Adipose tissue (tissue), 3 donors: ENCODE measurements at regions not wholly inside any gene's neighbourhood (a gene's known extent, or its start where the extent isn't known, plus 50 kb on each side); places are given as distances from the start of the nearest gene placed in this dataset.
"Not testable (repeated sequence)": the region's sequence is repeated elsewhere in the genome, so short reads cannot be mapped to it uniquely, and the experiment has no call there.

ENCODE experiments used
- H3K27ac ChIP-seq: one replicate; pipeline ENCODE4 v1.5.1; 2013; ENCODE audit warnings: low read depth, low read length
- WGBS, 3 donors: extraction: QIAGEN DNeasy Blood & Tissue Kit; methylation state at CpG; one replicate each; pipeline ENCODE4 v1.1.7; 2013; 5-methylcytosine and 5-hydroxymethylcytosine counted together
- donor health status: healthy with polysubstance abuse.
- donor health status: Bipolar disorder and iron deficiency.
- donor health status: healthy.

DNA sequence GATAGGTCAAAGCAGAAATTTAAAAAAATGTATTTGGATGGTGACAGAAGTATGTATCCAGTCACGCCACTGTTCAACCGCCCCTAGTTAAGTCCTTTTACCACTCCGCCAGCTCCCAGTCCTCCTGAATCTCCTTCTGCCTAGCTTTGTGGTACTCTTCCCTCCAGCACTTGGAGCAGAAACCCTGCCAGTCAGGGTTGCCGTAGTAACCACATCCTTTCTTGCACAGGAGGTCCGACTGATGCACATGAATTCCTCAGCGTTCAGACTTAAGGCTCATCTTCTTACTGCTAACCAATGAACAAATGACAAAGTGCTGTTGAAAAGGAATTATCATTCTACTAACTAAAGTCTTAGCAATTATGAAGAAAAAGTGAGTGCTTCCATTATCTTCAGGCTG is 175.3 kb upstream of the KCTD7 start:
- WGBS, 3 donors: 89 to 95% (median 94%) methylated on average over 6 of the region's 6 CpGs
- H3K27ac ChIP-seq: no peak overlapping the region

DNA sequence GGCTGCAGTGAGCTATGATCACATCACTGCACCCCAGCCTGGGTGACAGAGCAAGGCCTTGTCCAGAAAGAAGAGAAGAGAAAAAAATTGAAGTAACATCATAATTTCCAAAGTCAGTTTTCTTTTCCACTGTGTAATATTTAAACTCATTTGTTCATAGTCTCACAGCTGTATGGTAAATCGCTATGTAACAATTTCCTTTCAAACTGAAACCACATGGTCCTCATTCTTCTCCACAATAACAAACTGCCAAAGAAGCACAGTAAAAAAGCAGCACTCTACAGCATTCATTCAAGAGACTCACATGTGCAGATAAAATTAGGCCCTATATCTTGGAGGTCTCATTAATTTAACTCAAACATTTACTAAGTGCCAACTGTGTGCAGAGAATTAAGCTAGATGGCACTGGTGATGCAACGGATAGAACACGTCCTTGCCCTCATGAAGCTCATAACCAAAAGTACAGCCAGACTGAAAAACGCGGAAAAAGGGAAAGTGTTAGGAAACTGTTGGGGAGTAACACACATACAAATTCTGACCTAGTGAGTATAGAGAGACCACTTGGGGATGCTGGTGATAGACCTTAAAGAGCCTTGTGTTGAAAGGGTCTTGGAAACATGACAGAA is 174.0 kb upstream of the KCTD7 start:
- H3K27ac ChIP-seq: no peak overlapping the region
- 63 to 93% (median 69%) methylated on average over 5 of the region's 5 CpGs for WGBS, 3 donors

DNA sequence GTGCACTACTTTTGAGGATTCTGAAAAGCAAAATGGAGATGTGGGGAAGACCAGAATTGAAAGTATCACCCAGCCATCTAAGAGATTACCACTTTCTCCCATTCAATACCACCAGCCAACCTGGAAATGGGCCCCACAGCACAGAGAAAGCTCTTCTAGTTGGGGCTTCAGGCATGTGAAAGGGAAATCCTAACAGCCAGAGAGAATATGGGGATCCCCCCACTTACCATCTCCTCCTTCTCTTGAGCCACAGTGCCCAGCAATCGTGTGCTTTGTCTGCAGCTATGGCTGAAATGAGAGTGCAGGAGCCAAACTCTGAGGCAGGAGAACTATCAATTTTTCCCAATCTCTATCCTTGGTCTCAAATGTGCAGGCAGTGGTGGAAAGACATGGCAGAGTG is 173.2 kb upstream of the KCTD7 start:
- not testable (repeated sequence) for H3K27ac ChIP-seq
- 78% methylated on average over 1 of the region's 1 CpG; no CpG with 5 or more reads in 2 of the 3 donors for WGBS, 3 donors

DNA sequence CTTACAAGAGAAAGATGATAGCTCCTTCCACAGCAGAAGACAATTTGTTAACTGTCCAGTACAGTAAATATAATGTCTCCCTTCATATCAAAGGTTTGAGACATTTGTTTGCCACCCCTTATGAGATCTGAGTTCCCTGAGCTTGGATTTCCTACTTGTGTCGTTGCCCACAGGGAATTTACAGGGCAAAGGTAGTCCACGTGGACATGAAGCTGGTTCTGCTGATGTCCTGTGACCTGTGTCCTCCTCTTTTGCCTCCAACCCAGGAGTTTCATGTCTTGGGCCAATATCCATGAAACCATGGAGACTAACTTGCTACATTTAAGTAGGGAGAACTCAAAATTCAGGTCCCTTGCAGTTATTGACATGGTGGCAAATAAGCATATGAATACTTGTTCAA is 172.2 kb upstream of the KCTD7 start:
- not testable (repeated sequence) for H3K27ac ChIP-seq
- WGBS, 3 donors: 68 to 100% (median 82%) methylated on average over 2 of the region's 2 CpGs

DNA sequence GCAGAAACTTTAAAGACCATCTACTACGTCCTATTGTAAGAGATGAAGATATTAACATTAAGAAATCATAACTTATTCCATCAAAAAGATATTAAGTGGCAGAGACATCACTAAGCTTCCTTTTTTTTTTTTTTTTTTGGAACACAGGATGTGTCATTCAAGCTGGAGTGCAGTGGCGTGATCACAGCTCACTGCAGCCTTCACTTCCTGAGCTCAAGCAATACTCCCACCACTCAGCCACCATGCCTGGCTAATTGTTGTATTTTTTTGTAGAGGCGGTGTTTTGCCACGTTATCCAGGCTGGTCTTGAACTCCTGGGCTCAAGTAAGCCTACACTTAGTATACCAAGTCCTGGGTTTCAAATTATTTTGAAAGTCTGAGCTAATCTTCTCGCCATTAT is 169.7 kb upstream of the KCTD7 start:
- 54 to 97% (median 63%) methylated on average over 4 to 5 of the region's 5 CpGs for WGBS, 3 donors

DNA sequence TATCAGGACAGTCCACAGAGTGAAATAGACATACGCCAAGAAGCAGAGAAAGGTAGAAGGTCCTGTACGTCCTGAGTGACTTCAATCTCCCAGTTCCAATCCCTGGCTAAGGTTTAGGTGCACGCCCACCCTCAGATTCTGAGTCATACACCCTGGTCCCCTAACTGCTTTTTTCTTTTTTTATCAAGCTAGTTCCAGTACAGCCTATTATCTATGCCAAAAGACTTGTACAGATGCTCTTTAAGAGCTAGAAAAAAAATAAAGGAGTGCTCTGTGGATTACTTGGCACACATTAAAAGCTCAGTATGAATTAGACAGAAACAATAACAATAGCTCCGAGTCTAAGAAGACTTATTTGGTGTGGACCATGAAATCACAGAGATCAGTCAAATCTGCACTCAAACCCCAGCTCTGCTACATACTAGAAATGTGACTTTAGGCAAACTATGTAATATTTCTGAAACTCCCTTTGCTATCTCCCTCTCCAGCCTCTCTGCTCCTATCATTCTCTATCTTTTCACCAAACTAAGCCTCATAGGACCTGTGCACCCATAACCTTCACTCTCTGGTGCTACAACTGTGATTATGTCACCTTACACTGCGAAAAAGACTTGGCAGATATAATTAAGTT is 168.8 kb upstream of the KCTD7 start:
- 72 to 83% (median 75%) methylated on average over 5 of the region's 5 CpGs for WGBS, 3 donors
- not testable (repeated sequence) for H3K27ac ChIP-seq

More for the DNA sequence above, 169.7 kb upstream of the KCTD7 start:
- not testable (repeated sequence) for H3K27ac ChIP-seq

DNA sequence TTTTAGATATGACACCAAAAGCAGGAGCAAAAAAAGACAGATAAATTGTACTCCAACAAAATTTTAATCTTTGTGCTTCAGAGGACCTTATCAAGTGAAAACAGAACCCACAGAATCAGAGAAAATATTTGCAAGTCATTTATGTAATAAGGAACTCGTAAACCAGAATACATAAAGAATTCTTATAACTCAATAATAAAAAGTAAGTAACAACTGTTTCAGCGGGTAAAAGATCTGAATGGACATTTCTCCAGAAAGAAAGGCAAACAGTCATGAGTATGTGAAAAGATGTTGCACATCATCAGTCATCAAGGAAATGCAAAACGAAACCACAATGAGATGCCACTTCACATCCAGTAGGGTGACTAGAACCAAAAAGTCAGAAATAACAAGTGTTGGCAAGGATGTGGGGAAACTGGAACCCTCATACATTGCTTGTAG is 167.7 kb upstream of the KCTD7 start:
- WGBS, 3 donors: 67 to 93% (median 83%) methylated on average over 3 of the region's 3 CpGs
- no peak overlapping the region for H3K27ac ChIP-seq

DNA sequence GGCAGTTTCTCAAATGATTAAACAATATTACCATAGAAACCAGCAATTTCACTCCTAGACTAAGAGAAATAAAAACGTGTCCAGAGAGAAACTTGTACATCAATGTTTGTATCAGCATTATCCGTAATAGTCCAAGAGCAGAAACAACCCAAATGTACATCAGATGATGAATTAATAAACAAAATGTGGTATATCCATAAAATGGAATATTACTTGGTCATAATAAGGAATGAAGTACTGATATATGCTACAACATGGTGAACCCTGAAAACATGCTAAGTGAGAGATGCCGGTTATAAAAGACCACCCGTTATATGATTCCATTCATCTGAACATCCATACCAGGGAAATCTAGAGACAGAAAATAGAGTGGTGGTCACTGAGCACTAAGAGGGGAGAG is 167.3 kb upstream of the KCTD7 start:
- WGBS, 3 donors: 92 to 95% (median 93%) methylated on average over 4 of the region's 4 CpGs
- not testable (repeated sequence) for H3K27ac ChIP-seq

DNA sequence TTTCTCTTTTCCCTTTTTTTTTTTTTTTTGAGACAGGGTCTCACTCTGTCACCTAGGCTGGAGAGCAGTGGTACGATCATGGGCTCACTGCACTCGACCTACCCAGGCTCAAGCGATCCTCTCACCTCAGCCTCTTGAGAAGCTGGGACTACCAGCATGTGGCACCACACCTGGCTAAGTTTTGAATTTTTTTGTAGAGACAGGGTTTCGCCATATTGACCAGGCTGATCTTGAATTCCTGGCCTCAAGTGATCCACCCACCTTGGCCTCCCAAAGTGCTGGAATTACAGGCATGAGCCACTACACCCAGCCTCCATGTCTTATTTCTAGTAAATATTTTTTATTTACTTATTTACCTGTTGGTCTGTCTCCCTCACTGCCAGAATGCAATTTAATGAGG is 165.8 kb upstream of the KCTD7 start:
- not testable (repeated sequence) for H3K27ac ChIP-seq
- WGBS, 3 donors: 97 to 98% (median 98%) methylated on average over 4 of the region's 4 CpGs

DNA sequence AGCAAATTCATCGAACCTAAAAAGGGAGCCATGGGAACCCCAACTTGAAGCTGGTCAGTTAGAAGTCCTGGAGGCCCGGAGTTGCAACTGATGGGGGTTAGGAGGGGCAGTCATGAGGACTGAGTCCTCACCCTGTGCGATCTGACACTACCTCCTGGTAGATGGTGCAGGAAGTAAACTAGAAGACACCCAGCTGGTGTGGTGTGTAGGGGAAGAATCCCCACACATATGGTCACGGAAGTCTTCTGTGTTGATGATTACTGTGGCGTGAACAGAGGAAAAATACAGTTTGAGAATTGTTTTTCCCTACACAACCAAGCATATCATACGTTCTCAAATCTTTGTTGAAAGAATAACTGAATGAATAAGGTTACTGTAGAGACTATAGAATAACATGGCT is 164.6 kb upstream of the KCTD7 start:
- 92 to 96% (median 94%) methylated on average over 6 of the region's 6 CpGs for whole genome bisulfite sequencing, 3 donors
- H3K27ac ChIP-seq: no peak overlapping the region

DNA sequence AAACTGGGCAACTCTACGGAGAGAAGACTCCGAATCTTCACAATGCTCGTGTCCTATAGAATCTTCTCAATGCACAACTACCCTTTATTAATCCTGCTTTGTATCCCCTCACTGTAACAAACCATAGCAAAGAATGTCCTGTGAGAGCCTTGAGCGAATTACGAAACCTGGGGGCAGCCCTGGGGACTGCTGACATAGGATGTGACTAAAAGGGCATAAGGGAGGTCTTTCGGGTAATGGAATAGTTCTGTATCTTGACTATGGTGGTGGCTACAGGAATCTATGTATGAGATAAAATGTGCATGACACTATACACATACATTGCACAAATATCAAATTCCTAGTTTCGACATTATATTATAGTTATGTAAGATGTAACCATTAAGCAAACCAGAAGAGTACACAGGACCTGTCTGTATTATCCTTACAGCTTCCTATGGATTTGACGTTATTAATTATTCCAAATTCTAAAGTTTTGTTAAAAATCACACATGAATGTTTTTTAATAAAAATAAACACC is 162.5 kb upstream of the KCTD7 start:
- WGBS, 3 donors: 90 to 97% (median 94%) methylated on average over 8 of the region's 8 CpGs
- no peak overlapping the region for H3K27ac ChIP-seq

DNA sequence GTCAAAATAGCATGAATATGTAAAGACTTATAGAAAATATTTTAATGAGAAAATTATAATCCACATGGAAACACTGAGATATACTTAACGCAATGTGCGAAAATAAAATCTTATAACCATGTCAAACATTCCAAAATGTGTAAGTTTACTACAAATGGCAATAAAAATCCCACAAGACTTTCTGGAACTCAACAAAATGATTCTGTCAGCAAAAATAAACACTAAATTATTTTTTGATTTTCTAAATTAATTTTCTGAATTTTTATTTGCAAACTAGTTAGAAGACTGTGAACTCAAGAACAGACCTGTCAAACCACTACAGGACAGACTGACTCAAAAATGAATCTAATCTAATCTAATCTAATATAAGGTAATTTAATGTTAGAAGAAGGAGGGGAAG is 160.8 kb upstream of the KCTD7 start:
- no peak overlapping the region for H3K27ac ChIP-seq
- 98 to 99% (median 98%) methylated on average over 2 of the region's 2 CpGs for WGBS, 3 donors

DNA sequence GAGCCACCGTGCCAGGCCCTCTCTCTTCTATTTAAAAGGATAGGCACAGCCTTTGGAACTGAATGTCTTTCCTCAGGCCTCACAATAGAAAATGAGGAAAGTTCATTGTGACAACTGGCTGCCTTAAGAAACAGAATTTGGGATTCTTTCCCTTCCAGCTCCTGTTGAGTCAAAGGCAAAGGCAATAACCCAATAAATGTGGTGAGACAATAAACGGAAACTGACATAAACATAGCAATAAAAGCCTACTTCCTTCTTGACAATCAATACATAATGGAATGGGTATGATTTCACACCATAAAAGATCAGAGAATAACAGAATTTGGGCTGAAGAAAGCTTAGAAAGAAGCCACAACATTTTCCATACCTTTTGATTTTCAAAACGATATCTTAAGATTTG is 155.6 kb upstream of the KCTD7 start:
- not testable (repeated sequence) for H3K27ac ChIP-seq
- 81 to 95% (median 91%) methylated on average over 3 of the region's 3 CpGs for WGBS, 3 donors

DNA sequence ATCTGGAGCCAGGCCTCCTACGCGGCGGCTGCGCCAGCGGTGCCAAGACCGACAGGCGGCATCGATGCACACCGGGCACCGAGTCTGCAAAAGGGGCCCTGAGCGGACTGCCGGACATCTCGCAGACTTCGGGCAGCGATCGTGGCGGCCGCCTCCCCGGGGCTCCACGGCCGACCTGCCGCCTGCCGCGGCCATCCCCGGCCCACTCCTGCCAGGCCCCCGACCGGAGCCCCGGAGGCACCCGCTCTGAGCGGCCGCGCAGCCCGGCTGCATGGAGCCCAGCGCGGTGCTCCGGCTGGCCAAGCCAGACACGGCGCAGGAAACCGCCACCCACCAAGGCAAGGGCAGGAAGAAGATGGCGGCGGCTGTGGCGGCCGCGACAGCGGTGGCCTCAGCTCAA is 154.2 kb upstream of the KCTD7 start:
- 94 to 97% (median 96%) methylated on average over 41 to 45 of the region's 45 CpGs for WGBS, 3 donors

DNA sequence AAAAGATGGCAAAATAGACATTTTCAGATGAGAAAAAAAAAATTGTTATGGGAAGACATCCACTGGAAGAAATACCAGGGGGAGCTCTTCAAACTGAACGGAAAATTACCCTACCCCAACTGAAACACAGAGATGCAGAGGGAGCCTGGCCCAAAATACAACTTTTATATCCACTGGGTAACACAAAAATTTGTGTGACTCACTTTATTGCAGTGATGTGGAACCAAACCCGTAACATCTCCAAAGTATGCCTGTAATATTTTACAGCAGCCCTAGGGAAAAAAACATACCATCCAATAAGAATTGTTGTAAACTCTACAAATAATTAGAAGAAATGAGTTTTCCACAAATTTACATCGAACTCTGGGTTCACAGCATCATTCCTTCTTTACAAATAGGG is 152.6 kb upstream of the KCTD7 start:
- not testable (repeated sequence) for H3K27ac ChIP-seq
- WGBS, 3 donors: 89 to 95% (median 94%) methylated on average over 3 of the region's 3 CpGs

More for the DNA sequence above, 154.2 kb upstream of the KCTD7 start:
- H3K27ac ChIP-seq: no peak overlapping the region

DNA sequence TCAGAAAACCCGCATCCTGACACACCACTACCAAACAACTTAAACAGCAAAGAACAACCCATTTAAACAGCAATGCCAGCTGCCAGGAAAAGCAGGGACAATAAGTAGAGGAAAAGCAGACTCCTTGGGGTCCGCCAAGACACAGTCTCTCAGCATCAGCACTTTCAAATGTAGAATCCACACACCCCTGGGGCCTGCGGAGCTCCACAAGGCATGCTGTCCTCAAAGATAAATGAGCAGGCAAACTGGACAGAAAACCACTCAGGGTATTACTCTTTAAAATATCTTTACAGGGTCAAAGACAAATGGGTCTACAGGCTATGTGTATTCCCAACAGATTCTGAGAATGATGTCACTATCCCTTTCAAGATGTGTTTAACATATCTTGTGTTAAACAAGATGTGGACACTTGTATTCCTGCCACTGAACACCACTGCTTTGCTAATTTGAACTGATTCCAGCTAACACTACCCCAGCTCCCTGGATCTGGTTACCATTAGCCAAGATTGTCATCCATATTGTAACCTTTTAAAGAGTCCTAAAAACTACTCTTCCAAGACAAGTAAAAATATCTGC is 150.8 kb upstream of the KCTD7 start:
- not testable (repeated sequence) for H3K27ac ChIP-seq
- 66 to 88% (median 66%) methylated on average over 3 of the region's 3 CpGs for WGBS, 3 donors

DNA sequence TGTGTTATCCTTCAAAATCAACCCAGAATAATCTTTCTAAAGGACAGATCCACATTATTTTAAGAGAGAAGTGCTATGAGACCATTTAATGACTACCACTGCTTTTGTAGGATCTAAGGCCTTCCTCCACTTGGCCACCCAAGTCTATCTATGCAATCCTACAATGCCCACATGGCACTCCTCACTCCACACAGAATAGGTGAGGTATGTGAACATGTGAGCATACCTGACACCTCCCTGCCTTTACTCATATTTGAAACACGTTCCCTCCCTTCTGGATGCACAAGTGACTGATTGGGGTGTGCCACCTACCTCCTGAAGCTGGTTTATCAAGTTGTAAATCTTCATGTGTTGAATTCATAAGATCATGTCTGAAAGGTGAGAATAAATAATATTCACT is 147.5 kb upstream of the KCTD7 start:
- H3K27ac ChIP-seq: not testable (repeated sequence)

DNA sequence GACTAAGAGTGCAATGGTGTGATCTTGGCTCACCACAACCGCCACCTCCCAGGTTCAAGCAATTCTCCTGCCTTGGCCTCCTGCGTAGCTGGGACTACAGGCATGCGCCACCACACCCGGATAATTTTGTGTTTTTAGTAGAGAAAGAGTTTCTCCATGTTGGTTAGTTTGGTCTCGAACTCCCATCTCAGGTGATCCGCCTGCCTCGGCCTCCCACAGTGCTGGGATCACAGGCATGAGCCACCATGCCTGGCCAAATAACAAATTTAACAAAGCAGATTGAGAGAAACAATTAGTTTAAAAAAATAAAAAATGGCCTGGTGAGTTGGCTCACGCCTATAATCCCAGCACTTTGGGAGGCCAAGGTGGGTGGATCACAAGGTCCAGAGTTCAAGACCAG is 139.6 kb upstream of the KCTD7 start:
- WGBS, 3 donors: 98 to 99% (median 98%) methylated on average over 8 of the region's 8 CpGs
- H3K27ac ChIP-seq: not testable (repeated sequence)

More for the DNA sequence above, 147.5 kb upstream of the KCTD7 start:
- 93 to 96% (median 95%) methylated on average over 1 of the region's 1 CpG for WGBS, 3 donors

DNA sequence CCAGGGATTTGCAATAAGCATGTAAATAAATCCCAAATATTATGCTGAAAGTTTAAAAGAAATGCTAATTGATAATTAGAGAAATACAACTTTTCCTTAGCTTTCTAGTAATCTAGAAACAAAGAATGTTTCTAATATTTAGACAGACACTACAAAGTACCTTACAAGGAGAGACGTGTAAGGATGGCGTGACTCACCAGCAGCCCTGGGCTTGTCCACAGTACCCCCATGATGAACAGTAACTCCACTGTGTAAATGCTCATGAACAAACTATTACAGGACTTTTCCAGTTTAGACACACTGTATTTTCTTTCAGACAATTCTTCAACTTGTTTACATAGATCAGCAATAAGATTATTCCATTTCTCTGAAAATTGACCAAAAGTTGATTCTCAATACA is 138.9 kb upstream of the KCTD7 start:
- WGBS, 3 donors: 31 to 70% (median 52%) methylated on average over 2 of the region's 2 CpGs
- H3K27ac ChIP-seq: not testable (repeated sequence)

DNA sequence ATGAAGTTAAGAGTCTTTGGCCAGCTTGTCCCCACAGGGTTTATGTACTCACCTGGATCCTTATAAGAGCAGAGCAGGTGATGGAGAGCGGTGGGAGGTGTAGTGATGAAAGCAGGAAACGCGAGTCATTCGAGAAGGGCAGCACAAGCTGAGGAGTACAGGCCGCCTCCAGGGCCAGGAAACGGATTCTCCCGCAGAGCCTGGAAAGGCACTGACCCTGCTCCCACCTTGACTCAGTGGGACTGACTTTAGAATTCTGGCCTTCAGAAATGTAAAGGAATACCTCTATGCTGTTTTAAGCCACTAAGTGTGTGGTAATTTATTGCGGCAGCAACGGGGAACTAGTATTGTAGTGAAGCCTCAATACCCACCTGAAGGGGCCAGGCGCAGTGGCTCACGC is 137.7 kb upstream of the KCTD7 start:
- 79 to 88% (median 84%) methylated on average over 10 of the region's 11 CpGs for WGBS, 3 donors
- not testable (repeated sequence) for H3K27ac ChIP-seq
